Activated CD4-positive, alpha-beta T cell treated with anti-CD3 and anti-CD28 coated beads, Interleukin-2, amount 10 ng/mL, durations not matched to agents 24 days and 14 days (primary cell): ENCODE measurements at regions not wholly inside any gene's neighbourhood (a gene's known extent, or its start where the extent isn't known, plus 50 kb on each side); places are given as distances from the start of the nearest gene placed in this dataset.

ENCODE experiments used
- DNase-seq: peaks from one replicate; pipeline ENCODE4 v3.0.0; 2022
- H3K27ac Mint-ChIP-seq: one replicate; pipeline ENCODE4 v1.8.0; 2022; ENCODE audit warnings: mild to moderate bottlenecking, mixed read lengths
- H3K27me3 Mint-ChIP-seq: one replicate; pipeline ENCODE4 v1.8.0; 2022; ENCODE audit warnings: mixed read lengths
- H3K36me3 Mint-ChIP-seq: one replicate; pipeline ENCODE4 v1.8.0; 2022; ENCODE audit warnings: low read depth, mild to moderate bottlenecking, mixed read lengths
- H3K4me1 Mint-ChIP-seq: one replicate; pipeline ENCODE4 v1.8.0; 2021; ENCODE audit warnings: mixed read lengths
- H3K4me3 Mint-ChIP-seq: one replicate; pipeline ENCODE4 v1.8.0; 2022; ENCODE audit warnings: mild to moderate bottlenecking, moderate library complexity, mixed read lengths
- H3K9me3 Mint-ChIP-seq: one replicate; pipeline ENCODE4 v1.8.0; 2021; ENCODE audit warnings: mixed read lengths
- intact Hi-C: fragments of 100-400 bp; cut with micrococcal nuclease; formaldehyde crosslinking; loops from one replicate; pipeline ENCODE4 v1.15.1; 2023

DNA sequence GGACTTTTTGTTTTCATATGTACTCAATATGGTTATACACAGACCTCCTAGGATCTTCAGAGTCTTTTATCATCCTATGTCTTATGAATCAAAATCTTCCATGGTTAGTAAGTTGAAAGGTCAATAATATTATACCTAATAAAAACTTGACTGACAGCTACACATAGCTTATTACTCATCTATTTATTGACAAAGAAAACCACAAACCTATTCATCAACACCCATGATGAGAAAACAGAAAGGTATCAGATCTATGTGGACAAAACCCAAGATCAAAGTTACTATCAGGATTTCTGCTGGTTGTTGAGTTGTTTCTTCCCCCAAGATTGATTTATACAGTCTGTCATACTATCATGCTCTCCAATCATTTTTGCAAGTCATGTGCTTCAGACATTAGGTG is 460.1 kb upstream of the MANEA start:
- intact Hi-C loops: no loop called here
- no peaks in the 10 kb centered on the region for H3K4me1 Mint-ChIP-seq
- no peak overlapping the region for H3K27ac Mint-ChIP-seq
- H3K4me3 Mint-ChIP-seq: no peak overlapping the region
- no peaks in the 10 kb centered on the region for H3K9me3 Mint-ChIP-seq
- no peak for DNase-seq
- no peaks in the 10 kb centered on the region for H3K36me3 Mint-ChIP-seq
- no peaks in the 10 kb centered on the region for H3K27me3 Mint-ChIP-seq

DNA sequence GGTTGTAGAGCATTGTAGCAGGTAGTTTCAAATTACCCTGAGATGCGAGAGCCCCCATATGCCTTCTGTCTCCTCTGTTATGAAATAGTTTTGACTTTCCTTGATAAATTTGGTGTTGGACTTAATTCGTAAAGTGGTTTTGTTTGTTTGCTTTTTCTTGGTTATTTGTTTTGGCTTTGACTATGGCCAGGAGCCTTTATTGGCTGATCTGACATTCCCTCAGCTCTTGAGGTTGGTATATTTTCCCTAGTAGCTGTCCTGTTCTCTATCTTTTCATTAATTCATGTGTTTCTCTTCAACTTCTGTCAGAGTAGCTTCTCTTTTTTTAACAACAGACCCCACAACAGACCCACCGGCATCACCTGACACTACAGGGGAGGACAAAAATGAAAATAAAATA is 457.4 kb upstream of the MANEA start:
- no peaks in the 10 kb centered on the region for H3K36me3 Mint-ChIP-seq
- no peaks in the 10 kb centered on the region for H3K27me3 Mint-ChIP-seq
- H3K27ac Mint-ChIP-seq: no peak overlapping the region
- no peak overlapping the region for H3K4me3 Mint-ChIP-seq
- intact Hi-C loops: no loop called here
- DNase-seq: no peak
- H3K9me3 Mint-ChIP-seq: no peaks in the 10 kb centered on the region
- H3K4me1 Mint-ChIP-seq: no peaks in the 10 kb centered on the region

DNA sequence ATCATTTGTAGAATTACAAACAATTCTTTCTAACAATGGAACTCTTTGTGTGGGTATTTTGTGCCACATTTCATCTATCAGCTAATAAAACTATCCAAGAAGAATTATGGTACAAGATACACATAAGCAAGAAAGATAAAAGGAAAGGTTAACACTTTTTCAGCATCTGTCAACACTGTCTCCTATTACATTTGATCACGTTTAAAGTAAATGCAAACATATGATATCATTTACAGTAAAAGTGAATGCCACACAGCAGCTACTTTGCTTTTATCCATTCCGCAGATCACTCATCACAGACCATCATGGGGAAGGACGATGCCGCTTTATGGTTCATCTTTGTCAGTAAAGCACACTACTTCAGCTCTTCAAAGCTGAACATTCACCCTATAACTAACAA is 456.4 kb upstream of the MANEA start:
- no peaks in the 10 kb centered on the region for H3K27me3 Mint-ChIP-seq
- no peaks in the 10 kb centered on the region for H3K9me3 Mint-ChIP-seq
- intact Hi-C loops: no loop called here
- DNase-seq: no peak
- no peak overlapping the region for H3K4me3 Mint-ChIP-seq
- H3K27ac Mint-ChIP-seq: no peak overlapping the region
- no peaks in the 10 kb centered on the region for H3K36me3 Mint-ChIP-seq
- H3K4me1 Mint-ChIP-seq: no peaks in the 10 kb centered on the region

DNA sequence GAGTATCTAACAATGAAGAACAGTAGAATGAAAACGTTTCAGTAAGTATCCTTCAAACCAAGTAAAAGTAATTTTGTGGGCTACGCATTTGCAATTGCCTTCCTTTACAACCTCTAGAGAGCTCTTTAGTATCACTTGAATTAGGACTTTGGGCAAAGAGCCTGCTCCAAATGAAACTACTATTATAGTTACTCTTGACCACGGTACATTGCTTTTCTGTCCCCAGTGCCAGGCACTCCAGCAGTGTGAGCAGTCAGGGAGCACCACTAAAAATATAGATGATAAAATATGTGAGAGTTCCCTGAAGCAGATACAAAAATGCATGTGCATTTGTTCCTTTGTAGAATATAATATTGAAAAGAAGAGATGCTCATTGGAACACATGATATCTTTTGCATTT is 450.1 kb upstream of the MANEA start:
- Mint-ChIP-seq H3K27ac (no peak overlapping the region), H3K4me3 (no peak overlapping the region), H3K9me3 (no peaks in the 10 kb centered on the region), H3K27me3 (no peaks in the 10 kb centered on the region), H3K4me1 (no peaks in the 10 kb centered on the region), H3K36me3 (no peaks in the 10 kb centered on the region)
- intact Hi-C loops: no loop called here
- no peak for DNase-seq

DNA sequence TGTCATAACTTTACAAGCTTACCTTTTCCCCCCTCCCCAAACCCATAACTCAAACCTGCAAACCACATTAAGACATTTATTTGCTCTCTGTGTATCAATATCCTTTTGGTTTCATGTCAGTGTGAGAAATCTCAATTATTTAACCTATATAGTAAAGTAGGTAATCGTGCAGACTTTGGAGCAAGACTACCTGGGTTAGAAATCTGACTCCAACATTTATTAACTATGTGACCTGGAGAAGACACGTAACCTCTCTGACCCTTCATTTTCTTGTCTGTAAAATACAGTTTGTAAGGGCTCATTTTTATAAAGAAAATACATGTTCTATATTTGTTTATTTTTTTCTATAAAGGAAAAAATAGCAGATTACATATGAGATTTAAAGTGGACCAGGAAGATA is 448.9 kb upstream of the MANEA start:
- no peaks in the 10 kb centered on the region for H3K4me1 Mint-ChIP-seq
- no peaks in the 10 kb centered on the region for H3K27me3 Mint-ChIP-seq
- no peak for DNase-seq
- intact Hi-C loops: no loop called here
- H3K27ac Mint-ChIP-seq: no peak overlapping the region
- H3K4me3 Mint-ChIP-seq: no peak overlapping the region
- no peaks in the 10 kb centered on the region for H3K36me3 Mint-ChIP-seq
- H3K9me3 Mint-ChIP-seq: no peaks in the 10 kb centered on the region

DNA sequence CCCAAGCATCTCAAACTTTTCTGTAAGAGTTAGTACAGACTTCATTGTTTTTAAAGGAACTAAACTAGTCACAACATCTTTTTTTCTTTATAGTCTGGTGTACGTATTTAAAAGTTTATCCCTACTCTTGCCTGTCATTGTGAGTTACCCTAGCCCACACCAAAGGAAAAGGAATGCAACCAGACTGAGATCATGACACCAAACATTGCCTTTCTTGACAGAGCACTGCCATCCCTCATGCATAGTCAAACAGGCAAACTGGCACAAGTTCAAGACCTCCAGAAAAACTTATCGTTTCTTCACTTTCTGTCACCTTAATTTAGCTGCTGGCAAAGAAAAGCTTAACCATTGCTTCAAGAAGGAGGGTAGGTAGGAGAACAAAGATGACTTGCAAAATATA is 448.4 kb upstream of the MANEA start:
- H3K36me3 Mint-ChIP-seq: no peaks in the 10 kb centered on the region
- no peak overlapping the region for H3K27ac Mint-ChIP-seq
- no peaks in the 10 kb centered on the region for H3K27me3 Mint-ChIP-seq
- H3K9me3 Mint-ChIP-seq: no peaks in the 10 kb centered on the region
- intact Hi-C loops: no loop called here
- DNase-seq: no peak
- H3K4me1 Mint-ChIP-seq: no peaks in the 10 kb centered on the region
- H3K4me3 Mint-ChIP-seq: no peak overlapping the region

DNA sequence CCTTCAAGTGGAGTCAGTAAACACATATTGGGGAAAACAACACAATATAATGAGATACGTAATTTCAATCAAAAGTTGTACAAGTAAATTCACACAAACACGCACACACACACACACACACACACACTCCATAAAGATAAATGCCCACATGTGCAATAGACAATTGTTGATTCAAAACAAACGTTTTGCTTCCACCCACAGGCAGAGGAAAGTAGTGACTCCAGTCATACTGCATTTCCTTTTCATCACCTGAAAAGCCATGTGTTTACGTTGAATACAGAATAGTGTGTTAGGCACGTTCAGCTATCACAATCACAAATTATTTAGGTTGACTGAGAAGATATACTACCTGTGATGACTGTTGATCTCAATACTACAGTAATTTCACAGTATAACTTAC is 443.8 kb upstream of the MANEA start:
- no peaks in the 10 kb centered on the region for H3K36me3 Mint-ChIP-seq
- no peak for DNase-seq
- H3K4me3 Mint-ChIP-seq: no peak overlapping the region
- H3K27me3 Mint-ChIP-seq: no peaks in the 10 kb centered on the region
- intact Hi-C loops: no loop called here
- H3K27ac Mint-ChIP-seq: no peak overlapping the region
- no peaks in the 10 kb centered on the region for H3K4me1 Mint-ChIP-seq
- H3K9me3 Mint-ChIP-seq: no peaks in the 10 kb centered on the region

DNA sequence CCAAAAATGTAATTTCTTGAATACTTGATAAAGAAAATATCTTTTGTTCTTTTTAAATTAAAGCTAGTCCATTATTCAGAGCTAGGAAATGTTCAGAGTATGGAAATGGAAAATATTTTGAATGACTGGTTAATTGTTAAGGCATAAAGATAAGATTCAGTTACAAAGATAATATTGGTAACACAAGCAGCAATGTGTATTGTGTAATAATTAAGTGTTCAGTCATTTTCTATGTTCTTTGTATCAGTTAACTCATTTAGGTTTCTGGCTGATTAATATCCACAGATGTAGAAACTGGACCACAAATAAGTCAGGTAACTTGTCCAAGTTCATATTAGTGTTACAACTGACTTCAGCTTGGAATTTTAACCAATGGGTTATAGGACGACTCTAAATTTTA is 442.2 kb upstream of the MANEA start:
- H3K36me3 Mint-ChIP-seq: no peaks in the 10 kb centered on the region

DNA sequence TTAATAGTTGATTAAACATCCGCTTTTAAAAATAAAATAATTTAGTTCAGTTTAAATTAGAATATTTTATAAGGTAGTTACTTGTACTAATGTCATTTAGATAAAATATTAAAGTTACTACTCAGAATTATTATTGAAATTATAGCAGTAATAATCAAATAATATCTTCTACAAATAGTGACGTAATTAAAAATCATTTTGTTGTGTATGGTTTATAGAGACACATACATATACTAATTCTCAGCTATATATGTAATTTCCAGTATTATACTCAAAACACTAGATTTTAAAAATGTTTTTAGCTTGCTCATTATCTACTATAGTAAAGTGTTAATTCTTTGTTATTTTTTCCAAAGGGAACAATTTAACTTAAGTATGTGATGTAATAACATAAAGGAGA is 435.2 kb upstream of the MANEA start:
- intact Hi-C loops: no loop called here
- Mint-ChIP-seq H3K4me1 (no peaks in the 10 kb centered on the region), H3K27me3 (no peaks in the 10 kb centered on the region), H3K4me3 (no peak overlapping the region), H3K27ac (no peak overlapping the region), H3K36me3 (no peaks in the 10 kb centered on the region), H3K9me3 (no peaks in the 10 kb centered on the region)
- no peak for DNase-seq

More for the DNA sequence above, 442.2 kb upstream of the MANEA start:
- no peak overlapping the region for H3K27ac Mint-ChIP-seq
- no peaks in the 10 kb centered on the region for H3K4me1 Mint-ChIP-seq
- no peak for DNase-seq
- H3K27me3 Mint-ChIP-seq: no peaks in the 10 kb centered on the region
- intact Hi-C loops: no loop called here
- no peak overlapping the region for H3K4me3 Mint-ChIP-seq
- H3K9me3 Mint-ChIP-seq: no peaks in the 10 kb centered on the region

DNA sequence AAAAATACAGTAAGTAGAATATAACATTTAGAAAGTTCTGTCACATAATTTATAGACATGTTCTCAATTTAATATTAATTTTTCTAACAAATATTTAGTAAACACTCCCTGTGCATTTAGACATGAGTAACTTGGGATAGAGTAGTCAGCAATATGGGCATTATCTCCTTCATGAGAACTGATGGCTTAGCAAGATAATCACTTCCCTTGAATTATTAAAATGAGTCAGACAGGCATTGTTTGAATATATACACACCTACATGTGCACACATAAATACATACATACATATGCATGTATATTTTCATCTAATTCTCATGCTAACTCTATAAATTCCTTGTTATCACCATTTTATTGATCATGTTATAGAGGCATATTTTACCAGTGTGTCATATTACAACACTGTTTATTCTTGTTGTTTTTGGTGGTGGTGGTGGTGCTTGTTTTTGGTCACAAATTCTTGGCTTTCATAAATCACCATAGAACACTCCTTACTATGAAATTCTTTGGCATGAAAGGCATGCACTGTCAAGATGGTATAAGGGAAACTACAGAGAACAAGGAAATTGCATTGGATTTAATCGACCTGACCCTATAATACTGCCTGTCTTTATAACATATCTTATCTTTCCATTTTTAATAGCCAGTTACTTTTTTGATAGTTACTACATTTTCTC is 434.5 kb upstream of the MANEA start:
- no peaks in the 10 kb centered on the region for H3K27me3 Mint-ChIP-seq
- no peak overlapping the region for H3K27ac Mint-ChIP-seq
- no peak for DNase-seq
- H3K4me3 Mint-ChIP-seq: no peak overlapping the region
- H3K4me1 Mint-ChIP-seq: no peaks in the 10 kb centered on the region
- H3K9me3 Mint-ChIP-seq: no peaks in the 10 kb centered on the region
- no peaks in the 10 kb centered on the region for H3K36me3 Mint-ChIP-seq
- intact Hi-C loops: no loop called here

DNA sequence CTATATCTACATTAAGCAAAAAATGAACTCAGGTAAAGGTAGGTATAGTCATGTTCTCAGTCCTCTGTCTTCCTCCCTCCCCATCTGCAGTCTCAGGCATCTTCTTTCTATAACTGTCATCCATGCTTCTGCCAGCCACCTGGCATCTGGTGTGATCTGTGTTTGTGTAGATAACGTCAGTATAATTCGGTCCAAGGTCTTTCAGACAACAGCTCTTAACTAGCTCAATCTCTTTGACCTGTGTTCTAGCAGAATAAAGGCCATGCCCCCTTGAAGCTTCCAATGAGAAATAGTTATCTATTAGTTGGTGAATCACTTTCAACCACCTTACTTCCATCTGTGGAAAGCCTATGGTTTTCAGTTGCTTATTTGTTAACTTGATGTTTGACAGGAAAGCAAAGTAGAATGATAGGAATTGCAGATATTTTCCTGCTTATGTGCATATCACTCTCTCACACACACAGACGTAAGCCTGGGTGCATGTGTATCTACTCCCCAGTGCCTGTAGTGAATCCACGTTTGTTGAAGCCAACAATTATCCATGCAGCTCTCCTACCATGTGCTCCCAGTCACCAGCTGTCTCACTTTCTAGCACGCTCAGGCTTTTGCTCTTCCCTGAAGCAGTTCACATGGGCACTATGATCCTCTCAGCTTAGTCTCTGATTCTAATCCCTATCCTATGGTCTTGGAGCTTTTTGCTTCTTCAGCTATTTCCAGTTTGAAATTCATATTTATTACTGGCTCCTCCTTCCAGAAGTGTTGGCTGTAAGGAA is 433.7 kb upstream of the MANEA start:
- no peaks in the 10 kb centered on the region for H3K9me3 Mint-ChIP-seq
- H3K36me3 Mint-ChIP-seq: no peaks in the 10 kb centered on the region
- no peak overlapping the region for H3K4me3 Mint-ChIP-seq
- intact Hi-C loops: no loop called here
- H3K27me3 Mint-ChIP-seq: no peaks in the 10 kb centered on the region
- DNase-seq: no peak
- H3K4me1 Mint-ChIP-seq: no peaks in the 10 kb centered on the region
- no peak overlapping the region for H3K27ac Mint-ChIP-seq

DNA sequence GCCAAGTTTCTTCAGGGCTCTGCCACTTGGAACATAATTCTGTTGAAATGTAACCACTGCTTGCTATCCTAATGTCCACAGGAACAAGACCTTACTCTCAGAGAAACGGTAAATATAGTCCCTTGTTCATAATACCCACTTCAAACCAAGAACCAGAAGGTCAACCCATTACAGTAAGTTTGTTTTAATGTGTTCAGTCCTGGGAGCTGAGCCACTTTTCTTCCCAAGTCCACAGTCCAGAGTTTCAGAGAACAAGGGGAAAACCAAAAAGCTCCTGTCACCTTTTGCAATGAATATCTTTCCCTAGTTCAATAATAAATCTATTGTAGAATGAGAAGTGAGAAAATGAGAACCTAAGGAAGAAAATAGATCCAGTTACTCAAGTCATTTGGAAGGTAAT is 431.9 kb upstream of the MANEA start:
- no peaks in the 10 kb centered on the region for H3K9me3 Mint-ChIP-seq
- DNase-seq: no peak
- H3K27me3 Mint-ChIP-seq: no peaks in the 10 kb centered on the region
- intact Hi-C loops: no loop called here
- no peak overlapping the region for H3K27ac Mint-ChIP-seq
- no peaks in the 10 kb centered on the region for H3K36me3 Mint-ChIP-seq
- H3K4me3 Mint-ChIP-seq: no peak overlapping the region
- H3K4me1 Mint-ChIP-seq: no peaks in the 10 kb centered on the region

DNA sequence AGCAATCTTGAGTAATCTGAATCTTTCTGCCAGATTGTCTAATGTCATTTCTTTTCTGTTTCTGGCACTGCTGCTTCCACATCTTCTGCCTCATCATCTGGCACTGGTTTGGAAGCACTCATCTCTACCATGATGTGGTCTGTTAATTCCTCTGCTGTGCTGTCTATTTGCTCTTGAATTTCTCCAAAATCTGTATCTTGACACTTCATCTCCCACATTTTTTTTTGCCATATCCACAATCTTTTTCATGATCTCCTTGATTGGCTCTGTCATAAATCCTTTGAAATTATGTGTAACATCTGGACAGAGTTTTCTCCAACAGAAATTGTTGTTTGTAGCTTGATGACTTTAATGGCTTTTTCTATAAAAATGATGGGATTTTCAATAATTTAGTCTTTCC is 417.8 kb upstream of the MANEA start:
- Mint-ChIP-seq H3K9me3 (no peaks in the 10 kb centered on the region), H3K4me1 (no peaks in the 10 kb centered on the region), H3K27ac (no peak overlapping the region), H3K27me3 (no peaks in the 10 kb centered on the region), H3K4me3 (no peak overlapping the region), H3K36me3 (no peaks in the 10 kb centered on the region)
- DNase-seq: no peak
- intact Hi-C loops: no loop called here

DNA sequence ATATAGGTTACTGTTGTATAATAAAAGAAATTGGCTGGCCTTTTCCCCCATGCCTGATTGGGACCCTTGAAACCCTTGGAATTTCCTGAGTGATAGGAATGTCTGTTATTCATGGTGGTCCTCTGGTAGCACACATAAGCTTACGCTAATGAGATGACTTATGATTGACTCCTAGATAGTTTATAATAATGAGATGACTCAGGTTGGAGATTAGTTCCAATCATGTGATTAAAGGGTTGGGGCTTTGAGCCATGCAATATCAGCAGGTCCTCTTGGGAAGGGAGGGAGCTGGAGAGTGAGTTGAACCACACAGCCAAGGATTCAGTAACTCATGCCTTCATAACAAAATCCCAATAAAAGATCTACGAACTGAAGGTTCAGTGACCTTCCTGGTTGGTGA is 407.6 kb upstream of the MANEA start:
- Mint-ChIP-seq H3K36me3 (no peaks in the 10 kb centered on the region), H3K27ac (no peak overlapping the region), H3K4me1 (no peaks in the 10 kb centered on the region), H3K9me3 (no peaks in the 10 kb centered on the region), H3K4me3 (no peak overlapping the region), H3K27me3 (no peaks in the 10 kb centered on the region)
- no peak for DNase-seq
- intact Hi-C loops: no loop called here
